T47D (cell line): ENCODE measurements at regions not wholly inside any gene's neighbourhood (a gene's known extent, or its start where the extent isn't known, plus 50 kb on each side); places are given as distances from the start of the nearest gene placed in this dataset.

Experiments
- DNase-seq, 2 experiments: peaks; one replicate each; pipeline versions ENCODE4 v3.0.0 to v3.0.0-alpha.2; 2011 to 2012; ENCODE audit warnings: low read depth in 1 of 2, low spot score in 1 of 2
- JUND ChIP-seq: IDR thresholded peaks from 2 replicates; pipeline ENCODE4 v1.6.1; 2012; ENCODE audit warnings: low read depth
- in situ Hi-C: cut with HindIII; loops from 2 replicates; pipeline ENCODE4 v1.10.0; 2016; ENCODE audit warnings: low sequenced_read_pairs, low pct_unique_long_range_greater_than_20kb

DNA sequence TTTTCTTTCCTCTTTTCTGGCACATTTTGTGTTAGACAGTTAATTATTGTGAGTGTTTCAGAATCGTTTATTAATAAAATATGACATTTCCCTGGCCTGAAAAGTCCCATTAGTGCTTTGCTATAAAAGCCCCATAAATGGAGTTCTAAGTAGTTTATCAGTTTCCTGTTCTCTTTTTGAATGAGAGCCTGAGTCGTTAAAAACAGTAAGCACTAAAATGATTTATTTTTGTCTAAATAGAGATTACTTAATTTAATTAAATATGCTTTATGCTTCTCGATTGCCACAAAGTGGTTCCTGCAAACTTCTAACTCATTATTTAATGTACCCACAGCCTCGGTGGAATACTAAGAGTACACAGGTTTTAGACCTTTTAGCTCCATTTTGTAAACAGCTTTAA lies 577.9 kb downstream of the C6orf118 start:
- no peak for TF ChIP-seq JUND
- no peak for DNase-seq
- in situ Hi-C loops: no loop called here

GRCh38 chr6:164721460-164721859 lies 587.9 kb downstream of the C6orf118 start:
- DNase-seq: no peak
- TF ChIP-seq JUND: no peak
- in situ Hi-C loops: no loop called here

DNA sequence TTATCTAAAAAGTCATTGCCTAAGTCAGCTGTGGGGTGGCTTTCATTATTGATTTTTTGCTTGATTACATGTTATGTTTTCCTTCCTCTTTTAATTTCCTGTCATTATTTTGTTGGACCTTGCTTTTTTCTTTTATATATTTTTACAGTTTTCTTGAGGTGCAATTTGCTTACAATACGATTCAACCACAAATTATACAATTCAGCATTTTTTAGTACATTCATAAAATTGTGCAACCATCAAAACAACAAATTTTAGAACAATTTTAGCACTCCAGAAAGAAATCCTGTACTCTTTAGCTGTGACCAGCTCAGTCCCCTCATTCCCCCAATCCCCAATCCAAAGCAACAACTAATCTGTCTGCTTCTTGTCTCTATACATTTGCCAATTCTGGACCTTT lies 608.9 kb downstream of the C6orf118 start:
- DNase-seq: no peak
- TF ChIP-seq JUND: no peak
- in situ Hi-C loops: no loop called here

- DNase-seq: no peak
- in situ Hi-C loops: no loop called here
- TF ChIP-seq JUND: no peak
Observed at GRCh38 chr6:164695896-164696295, 613.5 kb downstream of the C6orf118 start.

DNA sequence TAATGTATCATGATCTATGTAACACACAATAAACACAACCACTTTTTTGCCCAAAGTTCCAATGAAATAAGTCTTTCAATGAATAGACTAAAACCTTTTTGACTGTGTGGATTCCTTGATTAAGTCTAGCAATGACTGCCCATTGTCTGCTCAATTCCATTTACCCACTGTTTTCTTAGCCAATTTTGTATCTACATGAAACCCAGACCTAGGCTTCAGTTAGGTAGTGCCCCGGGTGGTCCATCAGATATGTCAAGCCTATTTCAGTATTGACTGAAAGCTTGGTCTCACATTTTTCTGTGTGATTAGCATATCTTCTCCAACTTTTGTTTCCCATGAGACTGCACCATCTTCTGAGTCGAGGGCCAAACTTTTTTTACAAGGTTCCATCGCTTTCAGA lies 615.0 kb downstream of the C6orf118 start:
- no peak for TF ChIP-seq JUND
- no peak for DNase-seq
- in situ Hi-C loops: no loop called here

DNA sequence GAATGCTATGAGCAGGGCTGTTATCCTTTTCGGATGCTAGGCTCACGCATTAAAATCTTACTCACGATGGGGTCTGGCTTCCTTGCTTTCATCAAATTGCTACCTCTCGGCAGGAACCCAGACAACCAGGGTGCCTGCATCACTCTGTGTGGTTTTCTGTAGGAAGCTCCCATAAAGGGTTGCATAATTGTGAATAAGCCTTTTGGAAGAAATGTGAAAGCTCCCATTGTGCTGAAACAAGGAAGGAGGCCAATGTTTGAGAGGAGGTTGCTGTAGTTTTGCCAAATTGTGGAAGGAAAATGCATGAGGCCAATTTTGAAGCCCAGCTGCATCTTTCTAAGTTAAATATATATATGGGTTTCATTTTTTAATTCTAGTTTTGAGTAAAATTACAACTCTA lies 615.5 kb downstream of the C6orf118 start:
- no peak for TF ChIP-seq JUND
- DNase-seq: no peak
- in situ Hi-C loops: no loop called here

GRCh38 chr6:164692772-164693510 lies 616.5 kb downstream of the C6orf118 start:
- TF ChIP-seq JUND: no peak
- in situ Hi-C loops: no loop called here
- no peak for DNase-seq

GRCh38 chr6:164690702-164691500 lies 618.5 kb downstream of the C6orf118 start:
- in situ Hi-C loops: no loop called here
- no peak for TF ChIP-seq JUND
- no peak for DNase-seq

DNA sequence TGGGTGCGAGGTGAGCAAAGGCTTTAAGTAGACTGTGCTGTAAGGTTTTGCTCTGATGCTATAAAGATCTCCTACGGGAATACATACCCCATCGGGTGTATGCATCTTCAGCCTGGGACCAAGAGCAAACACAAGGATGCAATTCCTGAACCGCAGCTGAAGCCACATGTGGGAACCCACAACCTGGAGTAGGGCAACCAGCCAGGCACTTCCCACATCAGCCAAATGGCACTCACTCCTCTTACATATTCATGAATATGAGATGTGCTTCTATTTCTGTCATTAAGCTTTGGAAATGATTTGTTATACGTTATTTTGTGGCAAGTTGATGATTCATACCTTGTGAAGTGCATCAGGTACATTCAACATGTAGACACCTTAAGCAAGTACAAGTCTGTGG lies 619.2 kb downstream of the C6orf118 start:
- in situ Hi-C loops: no loop called here
- TF ChIP-seq JUND: no peak
- no peak for DNase-seq

- in situ Hi-C loops: no loop called here
- TF ChIP-seq JUND: no peak
- no peak for DNase-seq
Observed at GRCh38 chr6:164665328-164665727, 644.1 kb downstream of the C6orf118 start.

DNA sequence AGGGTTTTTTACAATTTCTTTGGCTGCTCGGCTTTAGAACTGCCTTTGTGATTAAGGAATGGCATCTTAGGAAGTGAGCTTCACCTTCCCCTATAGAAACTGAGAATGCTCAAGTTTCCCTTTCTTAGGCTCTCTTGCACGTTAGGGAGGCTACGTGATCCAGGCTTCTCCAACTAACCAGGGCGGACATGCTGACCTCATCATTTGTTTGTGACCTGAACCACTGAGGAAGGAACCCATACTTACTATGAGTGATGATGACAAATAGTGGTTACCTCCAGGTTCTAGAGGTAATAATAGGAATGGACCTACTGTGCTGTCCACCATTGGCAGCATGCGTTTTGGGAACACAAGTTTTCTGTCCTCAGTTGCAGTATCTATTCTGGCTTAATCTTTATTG lies 645.8 kb downstream of the C6orf118 start:
- in situ Hi-C loops: no loop called here
- TF ChIP-seq JUND: no peak
- DNase-seq: no peak

DNA sequence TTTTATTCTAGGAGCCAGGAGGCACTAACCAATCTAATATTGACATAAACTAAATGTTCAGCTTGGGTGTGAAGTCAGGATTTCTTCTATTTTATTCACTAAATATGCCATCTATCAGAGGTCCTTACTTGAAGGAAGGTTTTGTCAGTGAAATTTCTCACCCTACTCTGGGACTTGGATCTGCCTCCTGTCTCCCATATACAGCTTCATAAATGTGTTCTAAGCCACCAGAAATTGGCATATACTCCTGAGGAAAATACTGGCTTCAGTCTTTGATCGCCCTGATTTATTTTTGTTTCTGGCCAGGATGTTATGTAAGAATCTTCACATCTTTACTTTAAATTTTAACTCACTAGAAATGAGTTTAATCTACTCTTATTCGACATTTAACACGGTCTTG lies 647.7 kb downstream of the C6orf118 start:
- TF ChIP-seq JUND: no peak
- in situ Hi-C loops: no loop called here
- DNase-seq: no peak

GRCh38 chr6:164660781-164661180 lies 648.6 kb downstream of the C6orf118 start:
- TF ChIP-seq JUND: no peak
- in situ Hi-C loops: no loop called here
- no peak for DNase-seq
